ENCODE measurements at regions not wholly inside any gene's neighbourhood (a gene's known extent, or its start where the extent isn't known, plus 50 kb on each side); places are given as distances from the start of the nearest gene placed in this dataset.

DNA sequence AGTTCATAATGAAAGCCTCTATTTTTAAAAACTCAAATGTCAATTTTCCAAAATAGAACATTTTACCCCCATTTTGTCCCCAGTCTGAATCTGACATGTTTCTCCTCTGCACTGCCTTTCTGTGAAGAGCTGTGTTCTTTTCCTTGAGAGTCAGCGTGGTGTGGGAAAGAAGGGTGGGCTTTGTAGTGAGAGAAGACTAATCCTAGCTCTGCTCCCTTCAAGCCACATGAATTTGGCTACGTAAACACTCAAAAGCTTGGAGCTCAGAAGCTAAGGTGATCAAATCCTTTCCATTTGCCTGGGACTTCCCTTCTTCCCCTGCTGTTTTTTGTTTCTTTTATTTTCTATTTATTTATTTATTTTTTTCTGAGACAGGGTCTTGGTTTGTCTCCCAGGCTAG is 598.5 kb downstream of the TLR4 start:
- Histone ChIP-seq H3K9me3 (ENCODE audit: control insufficient read depth, insufficient read depth, low read depth, low read length) (no peaks in the 10 kb centered on the region), H3K4me3 (ENCODE audit: low read depth, low read length) (no peak overlapping the region), H3K27ac (ENCODE audit: extremely low read depth, low read depth, low read length) (no peak overlapping the region), H3K4me1 (ENCODE audit: control insufficient read depth, insufficient read depth, low read length) (no peaks in the 10 kb centered on the region), H3K36me3 (ENCODE audit: control insufficient read depth in 2 of 2, insufficient read depth in 1 of 2, low read length in 2 of 2) (no peaks in the 10 kb centered on the region)
- POLR2A ChIA-PET: no interaction called here
- CTCF ChIA-PET: interaction anchor here (0.6 kb wide), 1 partner anchor 301 kb away, joined by 3 read pairs; no protein-coding TSS in a partner anchor
- no peak for TF ChIP-seq YY1 (tag by site-specific recombination; IDR thresholded peaks at IDR 0.05)
- no peak for TF ChIP-seq OVOL3 (tag by site-specific recombination; IDR thresholded peaks at IDR 0.05)
- no peak for TF ChIP-seq EGR2 (tag by site-specific recombination; IDR thresholded peaks at IDR 0.05; ENCODE audit: low read depth)
- no peak for TF ChIP-seq ZNF664 (tag by site-specific recombination; IDR thresholded peaks at IDR 0.05)
- TF ChIP-seq ZNF776 (tag by site-specific recombination; IDR thresholded peaks at IDR 0.05; ENCODE audit: borderline replicate concordance): no peak
- TF ChIP-seq BCL11B (tag by site-specific recombination; IDR thresholded peaks at IDR 0.05; ENCODE audit: low read depth): no peak
- TF ChIP-seq ZIC2 (tag by site-specific recombination; IDR thresholded peaks at IDR 0.05): no peak

DNA sequence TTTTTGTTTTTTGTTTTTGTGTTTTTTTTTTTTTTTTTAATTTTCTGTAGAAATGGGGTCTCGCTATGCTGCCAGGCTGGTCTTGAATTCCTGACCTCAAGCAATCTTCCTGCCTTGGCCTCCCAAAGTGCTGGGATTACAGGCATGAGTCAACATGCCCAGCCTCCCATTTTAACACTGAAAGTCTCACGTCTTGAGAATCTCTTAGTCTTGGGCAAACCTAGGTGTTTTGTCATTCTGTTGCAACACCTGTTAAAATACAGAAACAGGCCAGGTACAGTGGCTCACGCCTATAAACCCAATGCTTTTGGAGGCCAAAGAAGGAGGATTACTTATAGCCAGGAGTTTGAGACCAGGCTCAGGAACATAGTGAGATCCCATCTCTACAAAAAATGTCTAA is 599.0 kb downstream of the TLR4 start:
- no peaks in the 10 kb centered on the region for H3K36me3 ChIP-seq (ENCODE audit: control insufficient read depth in 2 of 2, insufficient read depth in 1 of 2, low read length in 2 of 2)
- H3K4me3 ChIP-seq (ENCODE audit: low read depth, low read length): no peak overlapping the region
- H3K4me1 ChIP-seq (ENCODE audit: control insufficient read depth, insufficient read depth, low read length): no peaks in the 10 kb centered on the region
- H3K9me3 ChIP-seq (ENCODE audit: control insufficient read depth, insufficient read depth, low read depth, low read length): no peaks in the 10 kb centered on the region
- no peak for TF ChIP-seq ZFP3 (tag by site-specific recombination; IDR thresholded peaks at IDR 0.05; ENCODE audit: low read depth)
- no peak for TF ChIP-seq ZNF221 (tag by site-specific recombination; IDR thresholded peaks at IDR 0.05; ENCODE audit: borderline replicate concordance)
- no peak for TF ChIP-seq ZNF571 (tag by site-specific recombination; IDR thresholded peaks at IDR 0.05)
- TF ChIP-seq SP3 (tag by site-specific recombination; IDR thresholded peaks at IDR 0.05): no peak
- TF ChIP-seq ZNF19 (tag by site-specific recombination; IDR thresholded peaks at IDR 0.05; ENCODE audit: low read depth): no peak
- no peak for TF ChIP-seq ZNF707 (tag by site-specific recombination; IDR thresholded peaks at IDR 0.05)
- no peak for TF ChIP-seq ZNF521 (tag by site-specific recombination; IDR thresholded peaks at IDR 0.05)
- TF ChIP-seq, protein P1, sequence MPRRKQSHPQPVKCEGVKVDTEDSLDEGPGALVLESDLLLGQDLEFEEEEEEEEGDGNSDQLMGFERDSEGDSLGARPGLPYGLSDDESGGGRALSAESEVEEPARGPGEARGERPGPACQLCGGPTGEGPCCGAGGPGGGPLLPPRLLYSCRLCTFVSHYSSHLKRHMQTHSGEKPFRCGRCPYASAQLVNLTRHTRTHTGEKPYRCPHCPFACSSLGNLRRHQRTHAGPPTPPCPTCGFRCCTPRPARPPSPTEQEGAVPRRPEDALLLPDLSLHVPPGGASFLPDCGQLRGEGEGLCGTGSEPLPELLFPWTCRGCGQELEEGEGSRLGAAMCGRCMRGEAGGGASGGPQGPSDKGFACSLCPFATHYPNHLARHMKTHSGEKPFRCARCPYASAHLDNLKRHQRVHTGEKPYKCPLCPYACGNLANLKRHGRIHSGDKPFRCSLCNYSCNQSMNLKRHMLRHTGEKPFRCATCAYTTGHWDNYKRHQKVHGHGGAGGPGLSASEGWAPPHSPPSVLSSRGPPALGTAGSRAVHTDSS (tag by site-specific recombination; IDR thresholded peaks at IDR 0.05): no peak
- TF ChIP-seq ZNF341 (tag by site-specific recombination; IDR thresholded peaks at IDR 0.05; ENCODE audit: low read depth): no peak
- no peak for TF ChIP-seq RBAK (tag by site-specific recombination; IDR thresholded peaks at IDR 0.05)
- no peak for TF ChIP-seq HOXA7 (CRISPR knock-in tag; IDR thresholded peaks at IDR 0.05; ENCODE audit: borderline replicate concordance)
- no peak for TF ChIP-seq GLIS1 (tag by site-specific recombination; IDR thresholded peaks at IDR 0.05)
- no peak overlapping the region for H3K27ac ChIP-seq (ENCODE audit: extremely low read depth, low read depth, low read length)
- POLR2A ChIA-PET: no interaction called here
- CTCF ChIA-PET: no interaction called here

DNA sequence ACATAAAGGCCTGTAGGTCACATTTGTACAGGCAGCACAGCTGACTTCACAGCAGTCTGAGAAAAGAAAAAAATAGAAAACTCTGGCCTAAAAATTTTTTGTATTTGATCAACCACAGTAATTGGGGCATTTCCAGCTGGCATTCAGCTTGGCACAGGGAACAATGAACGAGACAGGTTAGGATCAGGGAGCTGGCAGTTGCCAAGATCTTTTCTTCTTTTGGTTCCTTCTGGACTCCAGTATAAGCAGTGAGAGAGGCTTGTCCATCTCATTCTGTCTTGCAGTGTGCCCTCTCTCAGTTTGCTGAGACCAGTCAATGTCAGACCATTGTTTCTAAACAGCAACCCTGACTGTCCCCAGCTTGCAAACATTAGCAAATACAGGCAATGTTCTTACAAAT is 601.1 kb downstream of the TLR4 start:
- CTCF ChIA-PET: interaction anchor here (0.7 kb wide), 1 partner anchor 662 kb away, joined by 5 read pairs; no protein-coding TSS in a partner anchor
- H3K36me3 ChIP-seq (ENCODE audit: control insufficient read depth in 2 of 2, insufficient read depth in 1 of 2, low read length in 2 of 2): no peaks in the 10 kb centered on the region
- POLR2A ChIA-PET: no interaction called here
- no peak overlapping the region for H3K27ac ChIP-seq (ENCODE audit: extremely low read depth, low read depth, low read length)
- H3K4me1 ChIP-seq (ENCODE audit: control insufficient read depth, insufficient read depth, low read length): no peaks in the 10 kb centered on the region
- no peak overlapping the region for H3K4me3 ChIP-seq (ENCODE audit: low read depth, low read length)
- H3K9me3 ChIP-seq (ENCODE audit: control insufficient read depth, insufficient read depth, low read depth, low read length): no peaks in the 10 kb centered on the region
- TF ChIP-seq, protein P2, sequence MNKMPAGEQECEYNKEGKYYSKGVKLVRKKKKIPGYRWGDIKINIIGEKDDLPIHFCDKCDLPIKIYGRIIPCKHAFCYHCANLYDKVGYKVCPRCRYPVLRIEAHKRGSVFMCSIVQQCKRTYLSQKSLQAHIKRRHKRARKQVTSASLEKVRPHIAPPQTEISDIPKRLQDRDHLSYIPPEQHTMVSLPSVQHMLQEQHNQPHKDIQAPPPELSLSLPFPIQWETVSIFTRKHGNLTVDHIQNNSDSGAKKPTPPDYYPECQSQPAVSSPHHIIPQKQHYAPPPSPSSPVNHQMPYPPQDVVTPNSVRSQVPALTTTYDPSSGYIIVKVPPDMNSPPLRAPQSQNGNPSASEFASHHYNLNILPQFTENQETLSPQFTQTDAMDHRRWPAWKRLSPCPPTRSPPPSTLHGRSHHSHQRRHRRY (tag by site-specific recombination; IDR thresholded peaks at IDR 0.05): no peak
- TF ChIP-seq ZBTB8A (tag by site-specific recombination; IDR thresholded peaks at IDR 0.05) (no peak), ZFHX2 (tag by site-specific recombination; conservative IDR thresholded peaks at IDR 0.05) (no peak), ZNF169 (tag by site-specific recombination; IDR thresholded peaks at IDR 0.05) (no peak)

Measured in HEK293 (cell line).